Anterior cingulate cortex (tissue), 58 donors: ENCODE measurements at regions not wholly inside any gene's neighbourhood (a gene's known extent, or its start where the extent isn't known, plus 50 kb on each side); places are given as distances from the start of the nearest gene placed in this dataset.
A peak's percentile ranks its signal among the peaks of the same experiment; 100 is the strongest.

Experiments
- DNase-seq, 58 donors: peaks; one replicate each; lab custom pipeline; 2025; lab: John Stamatoyannopoulos, UW

DNA sequence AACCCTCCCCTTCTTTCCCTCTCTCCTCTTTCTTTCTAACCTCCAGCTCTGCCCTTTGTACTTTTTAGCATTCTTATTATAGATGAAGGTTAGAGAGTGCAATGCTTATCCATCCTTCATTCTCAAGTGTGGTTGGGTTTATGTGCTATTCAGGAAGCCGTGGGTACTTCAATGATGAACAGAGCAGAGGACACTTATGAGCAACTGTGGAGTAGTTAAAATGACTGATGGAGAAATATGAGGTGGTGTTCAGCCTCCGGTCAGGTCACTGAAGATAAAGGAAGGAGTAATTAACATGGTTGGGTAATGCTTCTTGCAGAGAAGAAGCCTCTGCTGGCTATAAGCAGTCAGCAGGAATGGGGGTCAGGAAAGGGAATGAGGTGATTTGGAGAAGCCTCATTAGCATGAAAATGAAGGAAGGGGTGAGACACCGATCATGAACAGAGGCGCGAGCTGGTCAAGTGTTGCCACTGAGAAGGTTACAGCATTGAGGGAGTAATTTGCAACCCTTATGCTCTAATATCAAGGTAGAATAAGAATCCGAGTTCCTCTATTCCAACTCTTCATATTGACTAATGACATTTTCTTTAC lies 174.7 kb downstream of the LPIN1 start:
- DNase-seq = no peak

DNA sequence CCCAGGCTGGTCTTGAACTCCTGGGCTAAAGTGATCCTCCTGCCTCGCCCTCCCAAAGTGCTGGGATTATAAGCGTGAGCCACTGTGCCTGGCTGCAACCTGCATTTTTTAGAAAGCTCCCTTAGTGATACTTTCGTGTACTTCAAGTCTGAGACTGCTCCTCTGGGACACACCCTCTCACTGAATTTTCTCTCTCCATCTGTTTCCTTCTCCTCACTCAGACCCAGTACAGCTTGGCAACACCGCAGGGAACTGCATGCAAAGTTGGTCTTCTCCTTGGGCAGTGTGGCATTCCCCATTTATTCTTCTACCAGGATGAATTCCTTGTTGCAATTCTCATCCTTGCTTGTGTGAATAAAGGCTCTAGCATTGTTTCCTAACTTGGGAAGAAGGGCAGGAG lies 175.9 kb downstream of the LPIN1 start:
- DNase-seq = peak in 4 of 58 donors; percentile 2 to 19 (median 11)

DNA sequence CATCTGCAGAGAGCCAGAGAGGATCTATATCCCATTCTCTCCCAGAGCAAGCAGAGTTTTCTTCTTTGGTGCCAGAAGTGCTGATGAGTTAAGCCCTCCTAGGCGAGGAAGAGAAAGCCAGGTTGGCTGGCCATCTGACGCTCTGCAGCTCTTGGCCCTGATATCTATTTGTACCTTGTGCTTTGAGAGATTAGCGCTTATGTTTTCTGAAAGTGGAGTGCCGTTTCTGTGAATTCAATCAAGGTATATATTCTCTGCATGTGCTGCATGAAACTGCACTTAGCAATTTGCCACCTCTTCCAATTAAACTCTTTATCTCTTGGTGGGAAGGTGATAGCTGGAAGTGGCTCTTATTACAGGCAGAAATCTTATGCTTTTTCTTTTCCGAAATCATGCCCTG lies 177.5 kb downstream of the LPIN1 start:
- DNase-seq = no peak

DNA sequence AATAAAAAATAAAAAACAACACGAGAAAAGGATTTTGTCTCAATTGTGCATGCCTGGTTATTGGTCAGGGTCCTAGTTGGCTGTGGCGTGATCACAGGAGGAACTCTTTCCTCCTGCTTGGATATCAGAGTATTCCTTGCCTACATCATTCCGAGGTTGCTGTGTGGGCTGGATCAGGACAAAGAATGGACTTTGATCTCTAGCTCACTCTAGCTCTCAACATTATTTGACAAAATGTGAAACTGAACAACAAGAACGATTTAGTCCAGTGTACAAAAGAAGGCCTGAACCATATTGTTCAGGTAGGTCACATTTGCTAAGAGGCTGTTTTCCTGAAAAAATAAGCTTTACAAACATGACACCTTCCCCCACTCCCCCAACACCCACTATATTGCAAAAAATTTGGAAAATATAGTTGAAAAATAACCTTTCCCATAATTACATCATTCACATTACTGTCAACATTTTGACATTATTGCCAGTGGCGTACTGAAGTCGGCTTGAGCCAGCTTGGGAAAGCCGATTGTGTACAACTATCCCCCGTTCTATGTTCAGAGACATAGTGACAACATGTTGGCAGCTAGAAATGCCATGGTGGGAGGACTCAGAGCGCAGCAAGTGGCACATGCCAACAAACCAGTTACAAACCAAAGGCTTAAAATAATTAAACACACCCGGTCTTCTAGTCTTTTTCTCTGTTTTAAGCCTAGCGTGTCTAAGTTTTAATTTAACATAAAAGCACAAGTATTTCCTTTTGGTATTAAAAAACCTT lies 179.0 kb downstream of the LPIN1 start:
- DNase-seq = peak in 6 of 58 donors; percentile 4 to 10 (median 6)

DNA sequence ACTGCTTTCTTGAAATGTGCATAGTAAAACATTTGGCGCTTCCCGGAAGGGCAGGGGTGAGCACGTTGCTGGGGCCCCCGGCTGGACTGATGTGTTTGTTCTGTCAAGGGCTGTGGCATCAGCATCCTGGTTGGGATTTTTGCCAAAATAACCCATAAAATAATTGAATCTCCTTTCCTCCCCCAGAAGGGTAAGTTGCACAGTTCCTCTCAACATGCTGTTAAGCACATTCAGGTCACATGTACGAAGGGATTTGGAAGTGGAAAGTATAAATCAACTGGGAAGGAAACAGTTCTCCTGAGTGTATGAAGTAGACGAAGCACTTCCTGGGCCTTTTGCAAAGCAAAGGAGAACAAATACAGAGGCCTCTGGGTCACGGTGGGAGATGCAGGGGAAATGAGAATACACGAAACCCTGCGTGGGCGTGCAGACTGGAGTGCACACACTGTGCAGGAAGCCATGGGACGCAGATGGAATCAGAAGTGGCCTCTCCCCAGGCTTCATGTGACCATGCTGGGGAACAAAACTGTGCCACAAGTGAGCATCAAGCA lies 183.9 kb downstream of the LPIN1 start:
- peak in 1 of 58 donors; percentile 5 for DNase-seq

DNA sequence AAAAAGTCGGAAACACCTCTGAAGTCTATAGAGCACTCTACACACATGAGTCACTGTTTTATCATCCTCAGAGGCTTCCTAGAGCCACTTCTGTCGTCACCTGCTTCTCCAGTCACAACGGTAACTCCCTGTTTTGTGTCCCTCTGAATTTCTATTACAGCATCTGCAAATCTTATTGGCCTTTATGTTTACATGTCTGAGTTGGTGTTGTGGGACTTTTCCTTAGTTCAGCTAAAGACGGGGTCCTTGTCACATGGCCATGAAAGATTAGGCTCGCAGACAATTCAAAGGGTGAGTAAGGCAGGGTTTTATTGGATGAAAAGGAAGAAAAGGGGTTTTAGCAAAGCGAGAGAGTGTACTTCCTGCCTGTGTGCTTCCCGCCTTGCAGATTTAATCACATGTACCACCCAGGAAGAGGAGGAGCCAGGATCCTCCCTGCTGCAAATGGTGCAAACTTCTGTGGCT lies 185.6 kb downstream of the LPIN1 start:
- no peak for DNase-seq

DNA sequence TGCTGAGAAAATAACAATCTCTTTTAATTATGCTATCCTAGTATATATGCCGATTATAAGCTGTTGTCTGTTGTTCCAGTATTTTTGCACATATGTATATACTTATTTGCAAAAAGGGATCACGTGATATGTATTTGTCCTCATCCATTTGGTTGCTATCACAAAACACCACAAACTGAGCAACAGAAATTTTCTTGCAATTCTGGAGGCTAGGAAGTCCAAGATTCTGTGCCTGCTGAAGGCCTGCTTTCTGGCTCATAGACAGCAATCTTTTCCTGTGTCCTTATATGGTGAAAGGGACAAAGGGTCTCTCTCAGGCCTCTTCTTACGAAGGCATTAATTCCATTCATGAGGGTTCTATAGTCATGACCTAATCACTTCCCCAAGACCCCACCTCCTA lies 186.5 kb downstream of the LPIN1 start:
- DNase-seq = no peak

DNA sequence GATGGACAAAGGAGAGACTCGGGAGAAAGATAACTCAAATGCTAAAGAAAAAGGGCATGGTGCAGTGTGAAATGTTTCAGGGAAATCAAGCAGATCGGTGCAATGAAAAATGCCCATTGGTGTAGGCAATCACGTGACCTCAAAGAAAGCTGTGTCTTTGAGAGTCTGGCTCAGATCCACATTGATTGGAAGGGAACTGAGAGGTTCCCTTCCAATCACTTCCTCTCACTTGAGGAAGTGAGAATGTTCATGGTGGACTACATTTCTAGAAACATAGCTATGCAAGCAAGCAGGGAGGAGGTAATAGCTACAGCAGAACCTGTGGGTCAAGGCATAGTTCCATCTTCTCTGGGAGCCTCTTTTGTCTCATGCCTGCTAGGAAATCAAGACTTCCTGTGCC lies 187.4 kb downstream of the LPIN1 start:
- no peak for DNase-seq

DNA sequence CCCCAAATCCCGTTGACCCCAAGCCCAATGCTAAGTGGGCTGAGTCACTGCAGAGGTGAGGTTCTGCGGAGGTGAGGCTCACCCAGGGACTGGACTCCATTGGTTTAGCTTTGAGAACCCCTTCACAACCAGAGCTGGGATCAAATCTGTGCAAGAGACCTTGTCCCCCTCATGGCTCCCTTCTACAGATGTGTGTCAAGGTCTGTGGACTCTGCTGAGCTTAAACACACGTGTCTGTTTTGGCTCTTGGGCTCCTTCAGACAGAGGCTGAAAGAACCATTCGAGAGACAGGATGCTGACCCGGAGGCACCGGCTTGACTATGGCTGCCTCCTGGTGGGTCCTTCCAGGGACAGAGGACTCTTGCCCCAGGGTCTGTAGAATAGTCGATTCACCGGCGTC lies 190.3 kb downstream of the LPIN1 start:
- no peak for DNase-seq

DNA sequence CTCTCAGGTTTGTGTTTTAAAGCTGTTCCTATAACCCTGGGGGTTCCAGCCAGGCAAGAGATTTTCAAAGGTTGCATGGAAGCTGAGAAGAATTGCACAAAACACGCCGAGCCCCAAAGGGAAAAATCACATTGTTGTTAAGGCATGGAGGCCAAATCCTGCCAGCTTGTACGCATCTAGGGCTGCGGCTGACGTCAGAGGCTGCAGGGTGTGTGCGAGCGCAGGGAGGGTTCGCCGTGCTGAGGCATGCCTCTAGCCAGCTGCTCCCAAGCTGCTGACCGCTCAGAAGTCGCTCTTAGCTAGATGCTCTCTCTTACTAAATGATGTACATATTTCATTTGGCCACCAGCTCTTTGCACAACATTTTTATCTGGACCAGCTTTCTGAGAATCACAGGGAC lies 191.8 kb downstream of the LPIN1 start:
- DNase-seq = no peak

DNA sequence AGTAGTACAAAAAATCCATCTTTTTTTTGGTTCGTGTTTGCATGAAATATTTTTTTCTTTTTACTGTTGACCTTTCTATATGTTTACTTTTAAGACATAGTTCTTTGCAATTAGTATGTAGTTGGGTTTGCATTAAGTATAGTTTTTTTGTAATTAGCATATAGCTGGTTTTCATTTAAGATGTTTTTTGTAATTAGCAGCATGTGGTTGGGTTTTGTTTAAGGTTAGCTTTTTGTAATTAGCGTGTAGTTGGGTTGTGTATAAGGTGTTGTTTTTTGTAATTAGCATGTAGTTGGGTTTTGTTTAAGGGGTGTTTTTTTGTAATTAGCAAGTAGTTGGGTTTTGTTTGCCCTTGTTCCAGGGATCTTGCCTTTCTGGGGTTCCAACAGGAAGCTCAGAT lies 193.1 kb downstream of the LPIN1 start:
- DNase-seq = no peak

DNA sequence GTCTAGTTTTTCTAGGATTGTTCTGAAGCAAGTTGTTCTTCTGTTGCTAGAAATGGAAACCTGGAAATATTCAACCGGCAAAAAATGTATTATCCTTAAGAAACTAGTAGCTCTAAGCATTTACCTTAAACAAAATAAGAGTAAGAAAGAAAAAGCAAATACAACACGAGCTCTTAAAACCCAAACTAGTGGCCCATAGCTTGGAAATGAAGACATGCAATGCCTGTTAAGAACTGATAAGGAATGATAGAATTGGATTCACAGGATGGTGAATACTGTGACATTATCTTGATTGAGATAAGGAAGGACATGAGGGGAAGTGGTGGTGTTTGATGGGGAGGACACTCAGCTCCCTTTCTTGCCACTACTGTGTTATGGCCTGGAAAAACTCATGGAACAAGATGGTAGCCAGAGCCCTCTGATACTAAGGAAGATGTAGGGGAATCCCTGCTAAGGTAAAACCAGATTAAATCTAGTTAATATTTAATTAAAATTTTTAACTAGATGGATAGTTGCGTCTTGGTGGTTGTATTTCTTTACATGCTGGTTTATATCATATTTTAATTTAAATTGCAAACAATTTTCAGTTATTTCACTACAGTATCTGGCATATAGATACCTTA lies 193.8 kb downstream of the LPIN1 start:
- DNase-seq = no peak

DNA sequence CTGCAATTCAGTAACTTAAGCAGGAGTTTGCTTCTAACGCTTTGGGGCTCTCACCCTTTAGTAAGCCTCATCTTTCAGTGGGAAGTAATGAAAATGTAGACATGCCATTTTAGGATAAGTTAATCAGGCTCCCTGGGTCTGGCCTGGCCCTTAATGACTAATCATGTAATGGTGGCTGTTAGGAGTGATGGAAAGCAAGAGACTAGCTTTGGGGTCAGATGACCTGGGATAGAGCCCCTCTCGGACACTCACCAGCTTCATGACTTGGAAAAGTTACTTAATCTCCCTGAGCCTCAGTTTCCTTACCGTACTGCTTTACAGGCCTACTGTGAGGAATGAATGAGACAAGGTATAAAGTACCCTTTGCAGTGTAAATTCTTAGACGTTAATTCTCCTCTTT lies 194.4 kb downstream of the LPIN1 start:
- no peak for DNase-seq

DNA sequence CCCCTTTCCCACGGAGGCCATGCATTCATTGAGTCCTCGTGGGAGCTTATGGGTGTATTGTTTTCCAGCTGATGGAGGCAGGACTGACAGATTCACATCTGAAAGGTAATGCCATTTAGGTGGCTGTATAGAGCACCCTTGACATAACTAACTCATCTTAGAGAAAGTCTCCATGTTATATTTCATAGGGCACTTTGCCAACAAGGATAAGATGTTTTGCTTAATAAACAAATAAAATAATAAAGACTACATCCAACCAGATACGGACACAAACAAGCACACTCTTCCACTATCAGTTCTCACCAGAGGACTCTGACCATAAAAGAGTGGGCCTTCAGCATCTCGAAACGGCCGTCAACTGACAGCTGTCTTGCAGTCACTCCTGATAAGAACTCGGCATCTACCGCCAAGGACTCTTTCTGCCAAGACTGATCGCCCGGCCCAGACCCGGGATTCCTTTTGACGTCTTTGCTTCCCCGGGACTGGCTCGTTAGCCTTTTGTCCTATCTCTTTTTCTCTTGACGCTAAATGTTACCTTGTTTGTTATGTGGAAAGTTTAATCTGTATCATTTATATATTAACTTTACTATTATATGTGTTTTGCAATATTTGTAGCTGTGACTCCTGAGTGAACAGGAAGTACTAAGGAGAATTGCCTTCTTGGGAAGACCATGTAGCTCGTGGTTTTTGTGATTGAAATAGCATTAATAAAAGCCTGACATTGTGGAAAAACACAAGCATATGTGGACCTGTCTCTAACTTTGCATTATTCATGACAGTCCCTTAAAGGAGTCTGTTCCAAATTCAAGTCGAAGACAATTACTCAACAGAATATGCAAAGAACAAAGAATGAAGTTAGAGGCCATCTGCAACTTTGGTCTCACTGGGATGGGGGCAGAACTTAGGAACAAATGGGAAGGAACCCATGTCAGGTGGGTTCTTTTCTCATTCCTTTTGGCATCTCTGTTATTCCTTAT lies 195.1 kb downstream of the LPIN1 start:
- DNase-seq = no peak

DNA sequence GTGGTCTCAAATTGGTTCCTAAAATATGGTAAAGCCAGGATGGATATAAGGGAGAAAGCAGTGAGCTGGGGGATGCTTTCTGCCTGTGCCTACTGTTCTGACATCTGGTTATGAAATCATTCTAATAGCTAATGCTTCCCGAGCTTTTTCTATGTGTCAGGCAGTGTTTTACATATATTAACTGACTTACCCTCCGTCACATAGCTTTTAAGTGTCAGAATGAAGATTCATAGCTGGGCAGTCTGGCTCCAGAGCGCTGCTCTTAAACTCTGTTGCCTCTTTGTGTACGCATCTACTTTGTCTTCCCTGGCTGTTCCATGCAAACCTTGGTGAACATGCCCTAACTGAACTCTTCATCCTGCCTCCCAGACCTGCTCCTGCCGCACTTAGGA lies 195.7 kb downstream of the LPIN1 start:
- DNase-seq = no peak

DNA sequence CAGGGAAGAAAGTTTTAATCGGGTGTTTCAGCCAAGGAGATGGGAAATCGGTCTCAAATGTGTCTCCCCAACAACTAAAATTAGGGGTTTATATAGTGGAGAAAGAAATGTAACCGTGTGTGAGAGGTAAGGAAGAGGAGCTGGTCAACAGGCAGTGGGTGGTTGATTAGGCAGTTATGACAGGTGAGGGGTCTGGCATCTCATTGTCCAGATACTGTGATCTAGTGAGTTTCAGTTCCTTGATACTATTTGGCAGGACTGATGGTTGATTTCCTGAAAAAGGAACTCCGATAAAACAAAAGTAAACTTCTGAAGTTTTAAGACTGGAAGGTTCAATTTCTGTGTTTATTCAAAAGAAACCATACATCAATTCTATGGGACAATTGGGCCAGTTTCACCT lies 197.9 kb downstream of the LPIN1 start:
- DNase-seq = no peak

DNA sequence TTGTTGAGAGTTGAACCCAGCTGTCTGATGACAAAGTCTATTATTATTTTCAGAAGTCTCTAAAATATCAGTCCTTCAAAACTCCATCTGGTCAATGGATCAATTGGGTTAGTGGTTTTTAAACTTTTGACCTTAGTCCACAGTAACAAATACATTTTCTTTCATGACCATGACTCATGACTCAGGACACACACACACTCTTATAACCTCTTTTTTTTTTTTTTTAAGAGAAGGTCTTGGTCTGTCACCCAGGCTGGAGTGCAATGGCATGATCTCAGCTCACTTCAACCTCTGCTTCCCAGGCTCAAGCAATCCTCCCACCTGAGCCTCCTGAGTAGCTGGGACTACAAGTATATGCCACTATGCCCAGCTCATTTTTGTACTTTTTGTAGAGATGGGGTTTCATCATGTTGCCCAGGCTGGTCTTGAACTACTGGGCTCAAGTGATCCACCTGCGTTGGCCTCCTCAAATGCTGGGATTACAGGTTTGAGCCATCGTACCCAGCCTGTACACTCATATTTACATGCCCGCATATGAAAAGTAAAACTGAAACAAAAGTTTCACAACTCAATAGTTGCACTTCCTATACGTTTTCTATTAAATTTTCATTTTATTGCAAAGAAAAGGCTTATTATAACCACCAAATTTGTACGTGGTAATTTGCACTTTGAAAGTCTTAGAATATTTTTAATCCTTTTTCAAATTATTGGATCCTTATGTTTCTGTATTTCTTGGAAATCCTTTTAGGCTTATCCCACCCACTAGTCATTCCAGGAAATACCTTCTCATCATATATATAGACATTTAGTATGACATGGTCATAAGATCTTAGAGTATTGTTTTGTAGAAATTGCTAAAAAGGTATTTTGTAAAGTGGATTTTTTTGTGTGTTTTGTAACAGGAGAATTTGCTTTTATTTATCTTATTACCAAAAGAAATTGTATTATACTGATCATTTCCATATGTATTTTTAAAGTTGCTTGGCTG lies 199.0 kb downstream of the LPIN1 start:
- no peak for DNase-seq

DNA sequence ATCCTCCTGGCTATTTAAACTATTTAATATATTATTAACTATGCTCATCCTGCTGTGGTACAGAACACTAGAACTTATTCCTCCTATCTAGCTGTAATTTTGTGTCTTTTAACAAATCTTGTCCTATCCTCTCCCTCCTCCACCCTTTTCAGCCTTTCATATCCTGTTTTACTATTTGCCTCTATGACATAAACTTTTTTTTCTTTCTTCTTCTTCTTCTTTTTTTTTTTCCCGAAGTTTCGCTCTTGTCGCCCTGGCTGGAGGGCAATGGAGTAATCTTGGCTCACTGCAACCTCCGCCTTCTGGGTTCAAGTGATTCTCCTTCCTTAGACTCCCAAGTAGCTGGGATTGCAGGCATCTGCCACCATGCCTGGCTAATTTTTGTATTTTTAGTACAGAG lies 201.5 kb downstream of the LPIN1 start:
- no peak for DNase-seq
